GM12878 (cell line): ENCODE measurements at regions not wholly inside any gene's neighbourhood (a gene's known extent, or its start where the extent isn't known, plus 50 kb on each side); places are given as distances from the start of the nearest gene placed in this dataset.

Source experiments
- ATAC-seq: fragments of 200-7000 bp; cut with Tn5 transposase; 3 replicates; pipeline ENCODE4 v1.9.1; 2020; ENCODE audit warnings: mild to moderate bottlenecking, moderate library complexity
- BruUV-seq: library from RNA; stranded (reverse); fragments of 400-500 nt; replicated peaks from 2 replicates; lab custom pipeline; 2021; lab: Mats Ljungman, UMichigan
- CTCF ChIA-PET: fragments of 300-600 bp; sonication (Branson Sonifier 250); formaldehyde crosslinking; extraction: SDS; loops from one replicate; lab custom pipeline; 2021; ENCODE audit warnings: inconsistent platforms; lab: Yijun Ruan, JAX
- POLR2A ChIA-PET: fragments of 350-600 bp; formaldehyde crosslinking; extraction: SDS; loops from one replicate; lab custom pipeline; 2021; ENCODE audit warnings: inconsistent platforms; lab: Charles Lee
- RAD21 ChIA-PET: fragments of 300-600 bp; sonication (Branson Sonifier 250); formaldehyde crosslinking; loops from one replicate; lab custom pipeline; 2023; ENCODE audit warnings: antibody characterized with exemption; ENCODE audit not compliant: unreplicated experiment; lab: Charles Lee
- SMC1A ChIA-PET: fragments of 300-600 bp; sonication (Branson Sonifier 250); formaldehyde crosslinking; loops from one replicate; lab custom pipeline; 2023; ENCODE audit not compliant: unreplicated experiment, uncharacterized antibody; lab: Charles Lee
- DNase-seq: peaks from one replicate; pipeline ENCODE4 v3.0.0-alpha.2; 2011; ENCODE audit warnings: low read depth, low spot score
- FAIRE-seq: peaks from 3 replicates; lab custom pipeline; 2011; peaks lifted over from hg19 to GRCh38; lab: Jason Lieb, UNC
- H2AFZ ChIP-seq: 2 replicates; pipeline ENCODE4 v1.6.0; 2011; ENCODE audit warnings: low read depth, low read length, control low read depth; ENCODE audit not compliant: control insufficient read depth
- H3K27ac ChIP-seq: 2 replicates; pipeline ENCODE4 v1.5.1; 2011; ENCODE audit warnings: control low read depth; ENCODE audit not compliant: control insufficient read depth, insufficient read depth
- H3K27me3 ChIP-seq, 2 experiments: replicated peaks in 1 of 2; 2 replicates each; pipeline versions ENCODE4 v1.6.0 to v1.6.1; 2011; ENCODE audit warnings: low read length in 1 of 2; ENCODE audit not compliant: control insufficient read depth in 2 of 2, insufficient read depth in 2 of 2
- H3K36me3 ChIP-seq, 2 experiments: 2 replicates each; pipeline ENCODE4 v1.5.1; 2011; ENCODE audit warnings: low read length in 1 of 2; ENCODE audit not compliant: control insufficient read depth in 2 of 2, insufficient read depth in 2 of 2
- H3K4me1 ChIP-seq: 2 replicates; pipeline ENCODE4 v1.6.1; 2011; ENCODE audit warnings: mild to moderate bottlenecking, low read length, moderate library complexity, mixed read lengths; ENCODE audit not compliant: control insufficient read depth, insufficient read depth
- H3K4me2 ChIP-seq: 2 replicates; pipeline ENCODE4 v1.6.0; 2011; ENCODE audit warnings: control low read depth; ENCODE audit not compliant: control insufficient read depth, insufficient read depth
- H3K4me3 ChIP-seq: fragments of 200-600 bp; sonication (generic); 2 replicates; pipeline ENCODE4 v1.5.1; 2016
- H3K79me2 ChIP-seq: 2 replicates; pipeline ENCODE4 v1.6.0; 2011; ENCODE audit warnings: low read length; ENCODE audit not compliant: control insufficient read depth, insufficient read depth
- H3K9ac ChIP-seq: 2 replicates; pipeline ENCODE4 v1.8.0; 2011; ENCODE audit warnings: low read length, control low read depth, mixed read lengths; ENCODE audit not compliant: control insufficient read depth, insufficient read depth
- H3K9me3 ChIP-seq: replicated peaks from 3 replicates; pipeline ENCODE4 v1.5.1; 2011; ENCODE audit warnings: mild to moderate bottlenecking, low read length; ENCODE audit not compliant: control insufficient read depth, insufficient read depth
- H4K20me1 ChIP-seq: 2 replicates; pipeline ENCODE4 v1.6.0; 2011; ENCODE audit not compliant: control insufficient read depth, insufficient read depth
- ATF7 ChIP-seq: fragments of 450-650 bp; IDR thresholded peaks from 2 replicates; pipeline ENCODE4 v1.6.1; 2016; ENCODE audit warnings: low read depth, mild to moderate bottlenecking
- CBX3 ChIP-seq: fragments of 200-600 bp; sonication (generic); IDR thresholded peaks from 2 replicates; pipeline ENCODE4 v1.6.1; 2016; ENCODE audit warnings: low read depth, borderline replicate concordance
- ETV6 ChIP-seq, 2 experiments: fragments of 450-650 bp in 1 of 2; IDR thresholded peaks in 1 of 2; conservative IDR thresholded peaks in 1 of 2; 2 replicates each; pipeline ENCODE4 v1.6.1; 2014; ENCODE audit warnings: antibody characterized with exemption in 1 of 2, borderline replicate concordance in 1 of 2, low read depth in 1 of 2, mild to moderate bottlenecking in 1 of 2, moderate library complexity in 1 of 2
- GATAD2B ChIP-seq: fragments of 450-650 bp; conservative IDR thresholded peaks from 2 replicates; pipeline ENCODE4 v1.6.1; 2017; ENCODE audit warnings: low read depth, mild to moderate bottlenecking, moderate library complexity
- KDM1A ChIP-seq: fragments of 200-600 bp; sonication (generic); IDR thresholded peaks from 2 replicates; pipeline ENCODE4 v1.6.1; 2016; ENCODE audit warnings: borderline replicate concordance
- NR2F1 ChIP-seq: fragments of 450-650 bp; conservative IDR thresholded peaks from 2 replicates; pipeline ENCODE4 v1.6.1; 2017; ENCODE audit warnings: mild to moderate bottlenecking
- PAX8 ChIP-seq: fragments of 450-650 bp; IDR thresholded peaks from 2 replicates; pipeline ENCODE4 v1.6.1; 2017; ENCODE audit warnings: mild to moderate bottlenecking, moderate library complexity
- POLR2AphosphoS5 ChIP-seq: IDR thresholded peaks from 2 replicates; pipeline ENCODE4 v1.6.1; 2011; ENCODE audit warnings: mild to moderate bottlenecking, low read length, inconsistent platforms
- TARDBP ChIP-seq: IDR thresholded peaks from 2 replicates; pipeline ENCODE4 v1.6.1; 2016; ENCODE audit warnings: borderline replicate concordance
- TBL1XR1 ChIP-seq: IDR thresholded peaks from 2 replicates; pipeline ENCODE4 v1.6.1; 2012; ENCODE audit warnings: low read depth, low read length, improper control_type of control experiment
- YY1 ChIP-seq: IDR thresholded peaks from 2 replicates; pipeline ENCODE4 v1.6.1; 2011; ENCODE audit warnings: low read depth, mild to moderate bottlenecking, low read length
- ZNF274 ChIP-seq: IDR thresholded peaks from one replicate; pipeline ENCODE4 v1.8.0; 2011; ENCODE audit not compliant: insufficient read length, insufficient read depth
- ZNF384 ChIP-seq: IDR thresholded peaks from 2 replicates; pipeline ENCODE4 v1.6.1; 2012; ENCODE audit warnings: low read depth, mild to moderate bottlenecking, low read length, improper control_type of control experiment, borderline replicate concordance
- WGBS: methylation state at CpG from one replicate; pipeline ENCODE4 v1.1.6; 2016; ENCODE audit warnings: low lambda C conversion rate; ENCODE audit not compliant: insufficient replicate concordance, insufficient coverage; ENCODE audit errors: missing lambda C conversion rate; 5-methylcytosine and 5-hydroxymethylcytosine counted together
- in situ Hi-C: fragments of 300-500 bp; cut with MboI; formaldehyde crosslinking; loops from 9 replicates; pipeline ENCODE4 v1.14.3; 2018; ENCODE audit warnings: mixed read lengths
- intact Hi-C: fragments of 100-400 bp; cut with micrococcal nuclease; formaldehyde crosslinking; loops from one replicate; pipeline ENCODE4 v1.14.2; 2022; ENCODE audit not compliant: unreplicated experiment
- TF ChIP-seq, protein P1 (sequence below): fragments of 450-650 bp; IDR thresholded peaks from 2 replicates; pipeline ENCODE4 v1.6.1; 2016; ENCODE audit warnings: mild to moderate bottlenecking, moderate library complexity, borderline replicate concordance
- TF ChIP-seq, protein P2 (sequence below): IDR thresholded peaks from 2 replicates; pipeline ENCODE4 v1.6.1; 2012; ENCODE audit warnings: low read depth, low read length, improper control_type of control experiment

DNA sequence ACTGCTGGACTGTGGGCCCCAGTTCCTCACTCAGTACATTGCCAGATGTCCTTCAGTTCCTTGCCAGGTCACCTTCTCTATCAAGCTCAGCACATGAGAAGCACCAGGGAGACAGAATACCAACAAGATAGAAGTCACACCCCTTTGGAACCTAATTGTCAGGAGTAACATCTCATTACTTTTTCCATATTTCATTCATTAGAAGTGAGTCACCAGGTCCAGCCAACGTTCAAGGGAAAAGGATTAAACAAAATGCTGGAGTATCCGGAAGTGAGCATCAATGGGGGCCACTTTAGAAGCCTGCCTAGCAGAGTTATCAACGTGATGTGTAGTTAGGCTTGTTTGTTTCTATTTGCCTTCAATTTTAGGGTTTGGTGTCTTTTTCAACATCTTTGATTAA lies 569.3 kb downstream of the MIAT start:
- no peak overlapping the region for H3K4me3 ChIP-seq
- ChIA-PET SMC1A (no interaction called here), RAD21 (no interaction called here), CTCF (interaction anchor here (0.6 kb wide), 1 partner anchor 352 kb away, joined by 3 read pairs; no protein-coding TSS in a partner anchor), POLR2A (no interaction called here)
- FAIRE-seq (no peak), DNase-seq (no peak), ATAC-seq (no peak)
- no peaks in the 10 kb centered on the region for H3K79me2 ChIP-seq
- no peak overlapping the region for H2AFZ ChIP-seq
- H3K27me3 ChIP-seq: no peaks in the 10 kb centered on the region
- H3K36me3 ChIP-seq: no peaks in the 10 kb centered on the region
- no peak overlapping the region for H3K9ac ChIP-seq
- no peaks in the 10 kb centered on the region for H3K4me1 ChIP-seq
- no peaks in the 10 kb centered on the region; the same call in 2 of the 3 replicates for H3K9me3 ChIP-seq
- H4K20me1 ChIP-seq: no peaks in the 10 kb centered on the region
- no peak overlapping the region for H3K27ac ChIP-seq
- WGBS: 15% methylated on average over 3 of the region's 3 CpGs
- TF ChIP-seq GATAD2B: no peak
- TF ChIP-seq TARDBP: no peak
- no peak for TF ChIP-seq KDM1A
- no peak for TF ChIP-seq ZNF274
- intact Hi-C loops (no loop called here), in situ Hi-C loops (no loop called here)
- H3K4me2 ChIP-seq: no peak overlapping the region
- no TSS peak for BruUV-seq

DNA sequence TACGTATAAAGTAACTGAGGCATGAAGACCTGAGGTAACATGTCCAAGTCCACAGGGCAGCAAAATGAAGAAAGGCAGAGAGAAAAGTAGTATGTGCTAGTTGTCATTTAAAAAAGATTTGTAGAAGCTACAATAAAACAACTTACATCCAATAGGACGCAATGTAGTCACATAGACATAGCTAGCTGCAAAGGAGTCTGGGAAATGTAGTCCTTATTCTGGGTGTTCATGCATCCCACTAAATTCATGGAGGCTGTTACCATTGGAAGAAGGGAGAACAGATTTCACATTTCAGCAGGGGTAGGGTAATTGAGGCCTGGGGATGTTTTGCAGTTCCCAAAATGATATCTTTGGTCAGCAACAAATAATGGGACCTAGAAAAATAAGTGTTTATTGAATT lies 571.4 kb downstream of the MIAT start:
- no peak overlapping the region for H2AFZ ChIP-seq
- no peaks in the 10 kb centered on the region for H3K9me3 ChIP-seq
- H3K4me3 ChIP-seq: no peak overlapping the region
- no peaks in the 10 kb centered on the region for H3K36me3 ChIP-seq
- ATAC-seq (no peak), FAIRE-seq (no peak), DNase-seq (no peak)
- H3K9ac ChIP-seq: no peak overlapping the region
- H3K27me3 ChIP-seq: no peaks in the 10 kb centered on the region
- BruUV-seq: no TSS peak
- H3K4me1 ChIP-seq: no peaks in the 10 kb centered on the region
- ChIA-PET RAD21 (interaction anchor here (0.6 kb wide), 1 partner anchor 152 kb away, joined by 4 read pairs; no protein-coding TSS in a partner anchor), POLR2A (no interaction called here), SMC1A (no interaction called here), CTCF (no interaction called here)
- H4K20me1 ChIP-seq: no peaks in the 10 kb centered on the region
- no peak overlapping the region for H3K27ac ChIP-seq
- no peak overlapping the region for H3K4me2 ChIP-seq
- 2% methylated on average over 2 of the region's 2 CpGs for WGBS
- H3K79me2 ChIP-seq: no peaks in the 10 kb centered on the region
- in situ Hi-C loops: no loop called here
- intact Hi-C loops: no loop called here
- TF ChIP-seq ATF7: no peak
- TF ChIP-seq PAX8: no peak
- TF ChIP-seq ZNF384: no peak
- TF ChIP-seq YY1: no peak
- TF ChIP-seq TBL1XR1: no peak
- TF ChIP-seq NR2F1: no peak
- no peak for TF ChIP-seq CBX3
- TF ChIP-seq, protein P1, sequence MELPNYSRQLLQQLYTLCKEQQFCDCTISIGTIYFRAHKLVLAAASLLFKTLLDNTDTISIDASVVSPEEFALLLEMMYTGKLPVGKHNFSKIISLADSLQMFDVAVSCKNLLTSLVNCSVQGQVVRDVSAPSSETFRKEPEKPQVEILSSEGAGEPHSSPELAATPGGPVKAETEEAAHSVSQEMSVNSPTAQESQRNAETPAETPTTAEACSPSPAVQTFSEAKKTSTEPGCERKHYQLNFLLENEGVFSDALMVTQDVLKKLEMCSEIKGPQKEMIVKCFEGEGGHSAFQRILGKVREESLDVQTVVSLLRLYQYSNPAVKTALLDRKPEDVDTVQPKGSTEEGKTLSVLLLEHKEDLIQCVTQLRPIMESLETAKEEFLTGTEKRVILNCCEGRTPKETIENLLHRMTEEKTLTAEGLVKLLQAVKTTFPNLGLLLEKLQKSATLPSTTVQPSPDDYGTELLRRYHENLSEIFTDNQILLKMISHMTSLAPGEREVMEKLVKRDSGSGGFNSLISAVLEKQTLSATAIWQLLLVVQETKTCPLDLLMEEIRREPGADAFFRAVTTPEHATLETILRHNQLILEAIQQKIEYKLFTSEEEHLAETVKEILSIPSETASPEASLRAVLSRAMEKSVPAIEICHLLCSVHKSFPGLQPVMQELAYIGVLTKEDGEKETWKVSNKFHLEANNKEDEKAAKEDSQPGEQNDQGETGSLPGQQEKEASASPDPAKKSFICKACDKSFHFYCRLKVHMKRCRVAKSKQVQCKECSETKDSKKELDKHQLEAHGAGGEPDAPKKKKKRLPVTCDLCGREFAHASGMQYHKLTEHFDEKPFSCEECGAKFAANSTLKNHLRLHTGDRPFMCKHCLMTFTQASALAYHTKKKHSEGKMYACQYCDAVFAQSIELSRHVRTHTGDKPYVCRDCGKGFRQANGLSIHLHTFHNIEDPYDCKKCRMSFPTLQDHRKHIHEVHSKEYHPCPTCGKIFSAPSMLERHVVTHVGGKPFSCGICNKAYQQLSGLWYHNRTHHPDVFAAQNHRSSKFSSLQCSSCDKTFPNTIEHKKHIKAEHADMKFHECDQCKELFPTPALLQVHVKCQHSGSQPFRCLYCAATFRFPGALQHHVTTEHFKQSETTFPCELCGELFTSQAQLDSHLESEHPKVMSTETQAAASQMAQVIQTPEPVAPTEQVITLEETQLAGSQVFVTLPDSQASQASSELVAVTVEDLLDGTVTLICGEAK: no peak
- no peak for TF ChIP-seq POLR2AphosphoS5
- TF ChIP-seq, protein P2, sequence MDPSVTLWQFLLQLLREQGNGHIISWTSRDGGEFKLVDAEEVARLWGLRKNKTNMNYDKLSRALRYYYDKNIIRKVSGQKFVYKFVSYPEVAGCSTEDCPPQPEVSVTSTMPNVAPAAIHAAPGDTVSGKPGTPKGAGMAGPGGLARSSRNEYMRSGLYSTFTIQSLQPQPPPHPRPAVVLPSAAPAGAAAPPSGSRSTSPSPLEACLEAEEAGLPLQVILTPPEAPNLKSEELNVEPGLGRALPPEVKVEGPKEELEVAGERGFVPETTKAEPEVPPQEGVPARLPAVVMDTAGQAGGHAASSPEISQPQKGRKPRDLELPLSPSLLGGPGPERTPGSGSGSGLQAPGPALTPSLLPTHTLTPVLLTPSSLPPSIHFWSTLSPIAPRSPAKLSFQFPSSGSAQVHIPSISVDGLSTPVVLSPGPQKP: no peak
- TF ChIP-seq ETV6 (conservative IDR thresholded peaks at IDR 0.05 in 1 of 2, IDR thresholded peaks at IDR 0.05 in 1 of 2; ENCODE audit: borderline replicate concordance in 1 of 2, low read depth in 1 of 2): no peak
